ENCODE measurements at regions not wholly inside any gene's neighbourhood (a gene's known extent, or its start where the extent isn't known, plus 50 kb on each side); places are given as distances from the start of the nearest gene placed in this dataset.
A peak's percentile ranks its signal among the peaks of the same experiment; 100 is the strongest.
"Not testable (repeated sequence)": the region's sequence is repeated elsewhere in the genome, so short reads cannot be mapped to it uniquely, and the experiment has no call there.

DNA sequence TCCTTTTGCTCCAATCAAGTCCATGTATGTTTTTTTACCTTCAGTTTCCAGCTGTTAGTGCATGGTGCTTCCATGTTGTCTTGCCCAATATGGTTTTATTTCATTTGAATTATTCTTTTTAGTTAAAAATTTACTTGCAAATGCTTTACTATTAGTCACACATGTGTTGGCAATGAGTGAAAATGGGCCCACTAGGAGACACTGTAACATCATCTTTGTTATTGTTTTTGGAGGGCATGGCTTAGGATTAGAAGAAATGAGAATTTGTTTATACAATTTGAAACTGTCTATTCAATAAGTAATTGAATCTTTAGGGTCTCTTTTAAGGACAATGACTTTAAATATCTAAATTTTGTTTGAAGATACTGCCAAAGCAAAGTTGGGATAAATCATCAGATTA lies 133.7 kb downstream of the BRMS1L start:
- no peak overlapping the region for H3K4me3 ChIP-seq (ENCODE audit: low read length)
- DNase-seq (ENCODE audit: low read depth, low spot score) = no peak

DNA sequence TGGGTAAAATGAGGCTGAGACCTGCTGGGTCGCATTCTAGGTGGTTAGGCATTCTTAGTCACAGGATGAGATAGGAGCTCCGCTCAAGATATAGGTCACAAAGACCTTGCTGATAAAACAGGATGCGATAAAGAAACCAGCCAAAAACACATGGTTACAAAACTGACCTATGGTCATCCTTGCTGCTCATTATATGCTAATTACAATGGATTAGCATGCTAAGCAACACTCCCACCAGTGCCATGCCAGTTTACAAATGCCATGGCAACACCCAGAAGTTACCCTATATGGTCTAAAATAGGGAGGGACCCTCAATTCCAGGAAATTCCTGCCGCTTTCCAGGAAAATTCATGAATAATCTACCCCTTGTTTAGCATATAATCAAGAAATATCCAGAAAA lies 132.4 kb downstream of the BRMS1L start:
- no peak overlapping the region for H3K4me3 ChIP-seq (ENCODE audit: low read length)
- DNase-seq (ENCODE audit: low read depth, low spot score) = no peak

DNA sequence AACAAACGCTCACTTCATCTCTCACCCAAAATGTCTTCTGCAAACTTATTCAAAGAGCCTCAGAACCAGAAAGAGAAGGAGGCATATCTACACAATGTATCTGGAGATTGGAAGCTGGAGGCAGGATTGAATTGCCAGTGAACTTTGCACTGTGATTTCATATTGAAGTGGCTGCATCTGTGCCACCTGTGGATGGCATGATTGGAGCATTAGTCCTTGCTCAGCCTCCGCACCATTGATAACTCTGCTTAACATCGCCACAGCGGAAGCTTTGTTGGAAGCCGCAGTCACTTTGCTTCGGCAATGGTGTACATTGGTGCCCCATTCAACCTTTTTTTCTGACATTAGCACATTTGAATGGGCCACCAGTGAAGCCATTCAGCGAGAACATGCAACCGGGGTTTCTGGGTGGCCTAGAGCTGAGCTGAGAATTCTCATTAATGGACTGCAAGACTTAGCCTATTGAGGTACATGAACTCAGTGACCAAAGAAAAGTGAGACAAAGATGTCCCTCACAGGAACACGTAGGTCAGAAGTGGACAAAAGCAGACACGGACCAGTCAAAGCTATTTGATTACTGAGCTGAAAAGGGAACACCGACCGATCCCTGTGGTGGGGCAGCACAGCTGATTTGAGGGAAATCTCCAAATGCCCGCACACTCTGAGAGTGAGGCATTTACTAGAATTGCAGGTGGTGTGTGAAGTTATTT lies 130.4 kb downstream of the BRMS1L start:
- no peak for DNase-seq (ENCODE audit: low read depth, low spot score)
- no peak overlapping the region for H3K4me3 ChIP-seq (ENCODE audit: low read length)

DNA sequence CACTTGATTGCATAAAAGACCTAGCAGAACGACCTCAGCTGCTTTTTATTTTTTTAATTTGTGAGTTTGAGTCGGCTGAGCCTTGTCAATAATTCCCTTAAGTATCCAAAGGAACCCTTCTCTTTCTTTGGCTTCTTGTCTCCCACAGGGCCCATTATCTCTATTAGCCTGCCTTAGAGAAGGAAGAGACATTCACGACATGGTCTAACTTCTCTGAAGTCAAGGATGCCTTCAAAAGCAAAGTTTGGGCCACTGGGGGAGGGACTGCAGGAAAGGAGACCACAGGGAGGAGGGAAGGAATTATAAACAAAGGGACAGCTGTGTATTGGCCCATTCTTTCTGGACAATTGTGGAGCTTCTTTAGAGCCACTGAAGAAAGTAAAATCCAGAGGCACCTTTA lies 126.4 kb downstream of the BRMS1L start:
- no peak overlapping the region for H3K4me3 ChIP-seq (ENCODE audit: low read length)
- DNase-seq (ENCODE audit: low read depth, low spot score) = no peak

DNA sequence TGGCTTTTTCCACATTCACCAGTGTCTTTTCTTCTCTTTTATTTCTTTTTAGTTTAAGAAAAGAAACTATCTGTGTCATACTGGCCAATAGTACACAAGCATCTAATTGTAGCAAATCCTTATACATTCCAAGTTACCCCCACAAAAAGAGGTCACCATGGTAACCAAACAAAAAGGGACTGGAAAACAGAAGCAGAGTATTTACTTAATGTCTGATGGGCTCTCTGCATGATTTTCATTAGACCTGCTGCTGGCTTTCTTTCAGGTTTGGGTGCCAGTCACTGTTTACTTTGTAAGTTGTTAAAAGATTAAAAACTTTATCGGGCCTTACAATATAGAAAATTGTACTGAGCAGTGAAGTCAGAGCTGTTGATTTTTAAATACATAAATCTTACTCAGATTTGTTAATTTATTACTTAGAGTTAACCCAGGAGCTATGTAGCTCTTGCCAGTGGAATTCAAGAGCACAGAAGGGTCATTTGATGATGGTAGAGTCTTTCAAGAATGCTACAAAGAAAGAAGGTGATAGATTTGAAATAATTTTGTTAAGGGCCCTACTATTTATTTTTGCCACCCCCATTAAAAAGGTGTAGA lies 123.9 kb downstream of the BRMS1L start:
- no peak for DNase-seq (ENCODE audit: low read depth, low spot score)
- H3K4me3 ChIP-seq (ENCODE audit: low read length) = no peak overlapping the region

DNA sequence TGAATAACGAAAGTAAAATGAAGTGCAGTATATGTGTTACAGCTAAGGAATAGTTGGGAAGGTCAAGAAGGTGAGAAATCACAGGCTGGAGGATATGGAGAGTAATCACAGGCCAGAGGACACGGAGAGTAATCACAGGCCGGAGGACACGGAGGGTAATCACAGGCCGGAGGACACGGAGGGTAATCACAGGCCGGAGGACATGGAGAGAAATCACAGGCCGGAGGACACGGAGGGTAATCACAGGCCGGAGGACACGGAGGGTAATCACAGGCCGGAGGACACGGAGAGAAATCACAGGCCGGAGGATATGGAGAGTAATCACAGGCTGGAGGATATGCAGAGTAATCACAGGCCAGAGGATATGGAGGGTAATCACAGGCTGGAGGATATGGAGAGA lies 121.8 kb downstream of the BRMS1L start:
- not testable (repeated sequence) for DNase-seq (ENCODE audit: low read depth, low spot score); H3K4me3 ChIP-seq (ENCODE audit: low read length)

DNA sequence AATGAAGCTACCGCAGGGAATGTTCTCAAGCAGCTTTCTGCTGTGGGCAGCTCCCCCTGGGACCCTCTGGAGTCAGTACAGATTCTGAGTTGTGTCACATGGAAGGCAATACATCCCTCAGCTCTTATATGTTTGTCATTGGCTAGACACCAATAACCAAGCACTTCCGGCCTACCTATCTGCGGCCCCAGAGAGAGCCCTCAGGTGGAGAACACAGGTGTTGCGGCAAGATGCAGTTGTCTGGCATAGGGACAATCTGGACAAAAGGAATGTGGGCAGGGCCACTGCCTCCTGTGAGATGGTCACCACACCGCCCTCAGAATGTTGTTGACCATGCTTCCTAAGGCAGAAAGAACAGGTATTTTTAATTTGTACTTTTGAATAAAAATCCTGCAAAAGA lies 118.7 kb downstream of the BRMS1L start:
- no peak for DNase-seq (ENCODE audit: low read depth, low spot score)
- no peak overlapping the region for H3K4me3 ChIP-seq (ENCODE audit: low read length)

DNA sequence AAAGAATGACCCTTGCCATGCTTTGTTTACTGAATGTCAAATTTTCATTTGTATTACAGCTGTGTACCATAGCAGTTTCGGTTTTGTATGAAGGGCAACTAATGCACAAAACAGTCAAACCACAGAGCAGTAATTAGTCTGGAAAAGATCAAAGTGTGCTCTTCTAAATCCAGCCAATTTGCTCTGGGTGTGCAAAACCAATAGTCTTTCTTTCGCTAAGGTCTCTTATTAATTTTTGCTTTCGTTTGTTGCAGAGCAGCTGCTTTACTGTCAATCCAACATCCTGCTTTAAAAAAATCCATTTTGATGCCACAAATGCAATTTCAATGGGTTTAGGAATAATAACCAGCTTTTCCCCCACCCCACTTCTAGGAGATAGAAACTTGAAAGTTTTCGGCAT lies 114.2 kb downstream of the BRMS1L start:
- H3K4me3 ChIP-seq (ENCODE audit: low read length) = peak overlapping the region; percentile 13
- DNase-seq (ENCODE audit: low read depth, low spot score) = peak; percentile 70

DNA sequence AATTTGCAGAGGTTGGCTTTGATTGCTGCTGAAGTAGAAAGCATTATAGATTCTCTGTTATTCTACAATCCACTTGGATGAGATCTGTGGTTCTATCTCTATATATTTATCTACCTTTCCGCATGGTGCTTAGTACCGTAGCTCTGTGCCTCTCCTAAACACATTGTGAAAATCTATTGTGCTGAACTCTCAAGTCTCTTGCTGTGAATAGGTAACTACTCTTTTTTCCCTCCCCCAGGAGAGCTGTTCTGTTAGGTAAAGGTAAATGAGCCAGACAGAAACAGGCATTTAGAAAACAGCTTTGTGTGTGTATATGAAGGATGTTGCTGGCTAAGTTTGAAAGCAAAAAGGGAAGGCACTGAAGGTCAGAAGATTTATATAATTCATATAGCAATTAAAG lies 112.6 kb downstream of the BRMS1L start:
- no peak overlapping the region for H3K4me3 ChIP-seq (ENCODE audit: low read length)
- DNase-seq (ENCODE audit: low read depth, low spot score) = no peak

DNA sequence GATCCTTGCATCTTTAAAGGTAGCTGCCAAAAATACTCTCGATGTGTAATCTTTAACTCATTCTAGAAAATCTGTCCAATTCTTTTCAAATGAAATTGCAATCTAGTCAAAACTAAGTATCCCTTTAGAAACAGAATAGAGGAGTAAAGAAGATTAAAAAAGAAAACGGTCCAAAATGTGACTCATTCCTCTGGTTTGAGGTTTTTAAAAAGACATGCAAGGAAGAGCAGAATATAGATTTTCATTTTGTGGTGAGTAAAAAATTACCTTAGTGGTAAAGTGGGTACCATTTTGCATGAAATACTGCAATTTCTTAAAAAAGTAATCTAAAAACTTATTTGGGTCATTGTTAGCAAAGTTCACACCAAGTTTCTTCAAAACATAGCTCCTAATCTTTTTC lies 108.4 kb downstream of the BRMS1L start:
- peak; percentile 62 for DNase-seq (ENCODE audit: low read depth, low spot score)
- H3K4me3 ChIP-seq (ENCODE audit: low read length) = no peak overlapping the region

DNA sequence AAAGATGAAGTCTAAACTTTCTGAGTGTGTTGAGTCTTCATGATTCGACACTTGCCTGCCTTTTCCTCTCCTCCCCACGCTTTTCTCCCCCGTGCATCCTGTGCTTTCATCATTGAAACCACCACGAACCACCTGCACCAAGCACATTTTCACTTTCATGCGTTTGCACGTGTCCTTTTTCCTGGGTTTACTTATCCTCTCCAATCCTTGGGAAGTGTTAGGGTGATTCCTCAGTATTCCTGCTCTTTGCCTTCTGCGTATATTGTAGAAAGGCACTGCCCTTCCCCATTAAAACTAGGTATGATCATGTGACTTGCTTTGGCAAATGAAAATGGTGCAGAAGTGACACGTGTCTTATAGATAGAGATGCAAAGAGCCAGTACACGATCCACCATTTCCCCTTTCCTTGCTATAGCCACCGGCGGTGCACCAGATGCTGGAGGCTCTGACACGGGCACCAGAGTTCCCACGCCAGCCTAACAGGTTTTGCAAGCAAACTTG lies 106.6 kb downstream of the BRMS1L start:
- peak; percentile 85 for DNase-seq (ENCODE audit: low read depth, low spot score)

DNA sequence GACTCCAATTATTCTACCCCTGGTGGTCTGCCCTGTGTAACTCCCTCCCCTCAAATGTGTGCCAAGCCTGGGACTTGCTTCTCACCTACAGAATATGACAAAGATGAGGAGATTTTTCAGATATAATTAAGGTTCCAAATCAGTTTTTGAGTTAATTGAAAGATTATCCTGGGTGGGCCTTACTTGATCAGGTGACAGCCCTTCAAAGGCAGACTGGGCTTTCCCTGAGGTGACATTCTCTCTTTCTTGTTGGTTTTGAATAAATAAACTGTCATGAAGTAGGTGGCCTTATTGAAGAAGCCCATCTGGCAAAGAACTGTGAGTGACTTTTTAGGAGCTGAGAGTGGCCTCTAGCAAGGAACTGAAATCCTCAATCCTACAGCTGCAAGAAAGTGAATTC lies 106.0 kb downstream of the BRMS1L start:
- H3K4me3 ChIP-seq (ENCODE audit: low read length) = peak overlapping the region; percentile 53
- DNase-seq (ENCODE audit: low read depth, low spot score) = no peak

More for the DNA sequence above, 106.6 kb downstream of the BRMS1L start:
- H3K4me3 ChIP-seq (ENCODE audit: low read length) = peak overlapping the region; percentile 53

DNA sequence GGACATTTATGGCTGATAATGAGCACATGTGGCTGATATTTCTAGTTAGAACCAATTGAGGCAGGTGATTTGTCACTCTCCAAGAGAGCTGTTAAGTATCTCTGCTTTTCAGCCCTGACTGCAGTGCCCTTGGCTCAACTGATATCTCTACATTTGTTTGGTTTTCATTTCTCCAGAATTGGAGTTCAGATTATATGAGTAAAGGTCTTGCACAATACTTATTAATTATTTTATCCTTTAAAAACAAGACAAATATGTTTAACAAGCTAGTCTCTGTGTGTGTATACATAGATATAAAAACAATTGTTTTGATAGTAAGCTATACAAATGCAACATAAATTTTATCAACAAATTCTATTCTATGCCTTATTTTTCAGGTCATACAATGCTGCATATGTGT lies 105.2 kb downstream of the BRMS1L start:
- no peak overlapping the region for H3K4me3 ChIP-seq (ENCODE audit: low read length)
- DNase-seq (ENCODE audit: low read depth, low spot score) = no peak

DNA sequence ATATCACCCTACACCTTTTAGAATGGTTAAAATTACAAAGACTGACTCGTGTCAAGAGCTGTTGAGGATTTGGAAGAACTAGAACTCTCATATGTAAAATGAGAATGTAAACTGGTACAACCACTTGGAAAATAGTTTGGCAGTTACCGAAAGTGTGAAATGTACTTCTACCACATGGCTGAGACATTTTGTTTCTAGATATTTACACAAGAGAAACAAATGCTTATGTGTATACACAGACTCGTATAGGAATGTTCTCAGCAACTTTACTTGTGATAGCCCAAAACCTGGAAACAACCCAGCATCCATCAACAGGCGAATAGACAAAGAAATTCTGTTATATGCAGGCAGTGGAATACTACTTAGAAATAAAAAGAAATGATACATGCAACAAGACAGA lies 103.0 kb downstream of the BRMS1L start:
- no peak overlapping the region for H3K4me3 ChIP-seq (ENCODE audit: low read length)
- DNase-seq (ENCODE audit: low read depth, low spot score) = no peak

DNA sequence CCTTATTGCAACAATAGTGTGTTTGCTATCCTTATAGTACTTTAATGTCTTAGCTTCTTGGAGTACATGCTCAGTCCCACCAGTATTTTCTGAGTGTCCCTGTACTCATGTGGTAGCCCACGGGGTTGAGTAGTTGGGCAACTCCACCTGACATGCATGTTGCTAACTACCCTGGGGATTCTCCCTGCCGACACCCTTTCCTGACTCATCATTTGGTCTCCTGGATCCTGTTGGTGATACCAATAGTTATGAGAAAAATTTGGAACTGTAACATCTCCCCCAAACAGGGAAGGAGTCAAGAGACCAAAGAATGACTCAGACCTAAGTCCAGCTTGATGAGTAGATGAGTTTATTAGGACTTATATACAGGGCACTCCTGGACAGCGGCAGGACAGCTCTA lies 101.6 kb downstream of the BRMS1L start:
- no peak for DNase-seq (ENCODE audit: low read depth, low spot score)
- no peak overlapping the region for H3K4me3 ChIP-seq (ENCODE audit: low read length)

DNA sequence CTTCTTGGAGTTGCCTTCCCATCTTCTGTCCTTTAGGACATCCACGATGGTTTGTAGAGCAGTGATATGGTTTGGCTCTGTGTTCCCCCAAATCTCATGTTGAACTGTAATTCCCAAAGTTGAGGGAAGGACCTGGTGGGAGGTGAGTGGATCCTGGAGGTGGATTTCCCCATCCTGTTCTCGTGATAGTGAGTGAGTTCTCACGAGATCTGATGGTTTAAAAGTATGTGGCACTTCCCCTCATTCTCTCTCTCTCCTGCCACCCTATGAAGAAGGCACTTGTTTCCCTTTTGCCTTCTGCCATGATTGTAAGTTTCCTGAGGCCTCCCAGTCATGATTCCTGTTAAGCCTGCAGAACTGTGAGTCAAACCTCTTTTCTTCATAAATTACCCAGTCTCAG lies 99.2 kb downstream of the BRMS1L start:
- DNase-seq (ENCODE audit: low read depth, low spot score) = no peak
- no peak overlapping the region for H3K4me3 ChIP-seq (ENCODE audit: low read length)

DNA sequence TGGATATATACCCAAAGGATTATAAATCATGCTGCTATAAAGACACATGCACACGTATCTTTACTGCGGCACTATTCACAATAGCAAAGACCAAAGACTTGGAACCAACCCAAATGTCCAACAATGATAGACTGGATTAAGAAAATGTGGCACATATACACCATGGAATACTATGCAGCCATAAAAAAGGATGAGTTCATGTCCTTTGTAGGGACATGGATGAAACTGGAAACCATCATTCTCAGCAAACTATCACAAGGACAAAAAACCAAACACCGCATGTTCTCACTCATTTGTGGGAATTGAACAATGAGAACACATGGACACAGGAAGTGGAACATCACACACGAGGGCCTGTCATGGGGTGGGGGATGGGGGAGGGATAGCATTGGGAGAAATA lies 96.5 kb downstream of the BRMS1L start:
- H3K4me3 ChIP-seq (ENCODE audit: low read length); DNase-seq (ENCODE audit: low read depth, low spot score): not testable (repeated sequence)

DNA sequence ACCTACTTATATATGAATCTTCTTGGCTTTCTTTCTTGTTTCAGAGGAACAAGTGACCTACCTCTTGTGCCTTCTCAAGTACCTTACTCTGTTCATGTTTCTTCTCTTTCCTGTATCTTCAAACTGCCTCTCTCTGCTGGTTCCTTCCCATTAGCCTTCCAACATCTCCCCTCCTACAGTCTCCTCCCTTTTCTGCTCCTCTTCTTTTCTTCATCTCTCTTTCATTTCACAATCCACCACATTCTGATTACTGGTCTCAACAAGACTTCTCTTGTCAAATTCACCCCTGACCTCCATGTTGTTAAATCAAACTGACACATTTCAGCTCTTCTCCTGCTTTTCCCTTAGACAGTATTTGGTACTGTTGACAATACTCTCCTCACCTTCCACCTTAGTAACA lies 95.6 kb downstream of the BRMS1L start:
- no peak for DNase-seq (ENCODE audit: low read depth, low spot score)
- H3K4me3 ChIP-seq (ENCODE audit: low read length) = no peak overlapping the region
